ENCODE measurements at regions not wholly inside any gene's neighbourhood (a gene's known extent, or its start where the extent isn't known, plus 50 kb on each side); places are given as distances from the start of the nearest gene placed in this dataset.
"Not testable (repeated sequence)": the region's sequence is repeated elsewhere in the genome, so short reads cannot be mapped to it uniquely, and the experiment has no call there.

- DNase-seq, result no peak
These were observed 1105.8 kb upstream of the SEMA6A start for GRCh38 chr5:117680426-117680825.

- DNase-seq, result no peak
These were observed 1104.4 kb upstream of the SEMA6A start for GRCh38 chr5:117679046-117679445.

GRCh38 chr5:117675646-117676045, 1101.0 kb upstream of the SEMA6A start:
- no peak for DNase-seq

GRCh38 chr5:117671551-117671950, 1096.9 kb upstream of the SEMA6A start:
- DNase-seq, result no peak

- no peak for DNase-seq
These were observed 1092.5 kb upstream of the SEMA6A start for GRCh38 chr5:117667105-117667504.

GRCh38 chr5:117665121-117665520, 1090.5 kb upstream of the SEMA6A start:
- DNase-seq, result no peak

- DNase-seq, result no peak
These were observed 1087.7 kb upstream of the SEMA6A start for GRCh38 chr5:117662361-117662760.

- no peak for DNase-seq
These were observed 1082.9 kb upstream of the SEMA6A start for GRCh38 chr5:117657541-117657940.

GRCh38 chr5:117652958-117653280, 1078.3 kb upstream of the SEMA6A start:
- DNase-seq, result no peak

- no peak for DNase-seq
These were observed 1077.7 kb upstream of the SEMA6A start for GRCh38 chr5:117652036-117652957.

- DNase-seq, result no peak
These were observed 1075.2 kb upstream of the SEMA6A start for GRCh38 chr5:117649821-117650220.

- DNase-seq, result no peak
These were observed 1070.8 kb upstream of the SEMA6A start for GRCh38 chr5:117645400-117645799.

- DNase-seq, result no peak
These were observed 1064.0 kb upstream of the SEMA6A start for GRCh38 chr5:117638581-117638980.

- DNase-seq, result no peak
These were observed 1058.5 kb upstream of the SEMA6A start for GRCh38 chr5:117633093-117633492.

GRCh38 chr5:117624201-117624600, 1049.6 kb upstream of the SEMA6A start:
- no peak for DNase-seq

- DNase-seq, result no peak
These were observed 1048.6 kb upstream of the SEMA6A start for GRCh38 chr5:117623042-117623805.

- no peak for DNase-seq
These were observed 1047.3 kb upstream of the SEMA6A start for GRCh38 chr5:117621921-117622320.

GRCh38 chr5:117615226-117615625, 1040.6 kb upstream of the SEMA6A start:
- no peak for DNase-seq

GRCh38 chr5:117614408-117614807, 1039.8 kb upstream of the SEMA6A start:
- no peak for DNase-seq

- no peak for DNase-seq
These were observed 1030.2 kb upstream of the SEMA6A start for GRCh38 chr5:117604845-117605244.

GRCh38 chr5:117599811-117600210, 1025.2 kb upstream of the SEMA6A start:
- not testable (repeated sequence) for DNase-seq

- no peak for DNase-seq
These were observed 1019.5 kb upstream of the SEMA6A start for GRCh38 chr5:117594166-117594565.

GRCh38 chr5:117590944-117591343, 1016.3 kb upstream of the SEMA6A start:
- DNase-seq, result no peak

GRCh38 chr5:117588611-117589010, 1014.0 kb upstream of the SEMA6A start:
- DNase-seq, result no peak

Measured in stimulated activated CD4-positive, alpha-beta T cell treated with anti-CD3 and anti-CD28 coated beads, Interleukin-2, amount 100 ng/mL, for 48 hours (primary cell).